ENCODE measurements at regions not wholly inside any gene's neighbourhood (a gene's known extent, or its start where the extent isn't known, plus 50 kb on each side); places are given as distances from the start of the nearest gene placed in this dataset.

- TF ChIP-seq CTCF (IDR thresholded peaks at IDR 0.05; ENCODE audit: low read length) (no peak), EZH2 (IDR thresholded peaks at IDR 0.05; ENCODE audit: borderline replicate concordance, low read length) (no peak)
These were observed 113.1 kb upstream of the XIRP2 start for GRCh38 chr2:166775176-166775575.

Measured in OCI-LY1 (cell line).